IMR-90 (cell line): ENCODE measurements at regions not wholly inside any gene's neighbourhood (a gene's known extent, or its start where the extent isn't known, plus 50 kb on each side); places are given as distances from the start of the nearest gene placed in this dataset.

Experiments
- ATAC-seq: fragments of 200-7000 bp; cut with Tn5 transposase; 2 replicates; pipeline ENCODE4 v1.9.1; 2020; ENCODE audit warnings: low read depth, mild to moderate bottlenecking, moderate library complexity
- BruUV-seq: library from RNA; stranded (reverse); fragments of 400-500 nt; replicated peaks from 2 replicates; lab custom pipeline; 2021; lab: Mats Ljungman, UMichigan
- CTCF ChIA-PET: fragments of 300-600 bp; formaldehyde crosslinking; extraction: SDS; loops from one replicate; lab custom pipeline; 2021; ENCODE audit warnings: antibody characterized with exemption; lab: Yijun Ruan, JAX
- POLR2A ChIA-PET: fragments of 300-600 bp; sonication (Branson Sonifier 250); formaldehyde crosslinking; loops from one replicate; lab custom pipeline; 2022; ENCODE audit warnings: antibody characterized with exemption; ENCODE audit not compliant: unreplicated experiment; lab: Charles Lee
- DNase-seq: peaks from one replicate; pipeline ENCODE4 v3.0.0; 2013
- H2AFZ ChIP-seq: replicated peaks from 2 replicates; pipeline ENCODE3; 2013; ENCODE audit warnings: low read length, mild to moderate bottlenecking; ENCODE audit not compliant: poor library complexity
- H2AK5ac ChIP-seq: 2 replicates; pipeline ENCODE4 v1.6.1; 2013; ENCODE audit warnings: low read depth, low read length, inconsistent platforms
- H2AK9ac ChIP-seq: replicated peaks from 2 replicates; pipeline ENCODE3; 2013; ENCODE audit warnings: mild to moderate bottlenecking, low read depth, low read length, moderate library complexity; ENCODE audit not compliant: poor library complexity
- H2BK120ac ChIP-seq: 2 replicates; pipeline ENCODE4 v1.6.1; 2013; ENCODE audit warnings: low read depth, low read length, inconsistent platforms
- H2BK15ac ChIP-seq: 3 replicates; pipeline ENCODE4 v1.6.1; 2013; ENCODE audit warnings: low read depth, low read length, inconsistent platforms
- H2BK20ac ChIP-seq: 2 replicates; pipeline ENCODE4 v1.6.1; 2013; ENCODE audit warnings: low read depth, mild to moderate bottlenecking, inconsistent platforms, low read length, moderate library complexity
- H2BK5ac ChIP-seq: 2 replicates; pipeline ENCODE4 v1.6.1; 2013; ENCODE audit warnings: mild to moderate bottlenecking, low read depth, low read length, inconsistent platforms; ENCODE audit not compliant: poor library complexity, severe bottlenecking
- H3K14ac ChIP-seq: replicated peaks from 2 replicates; pipeline ENCODE4 v1.6.1; 2013; ENCODE audit warnings: low read depth, low read length, inconsistent platforms
- H3K18ac ChIP-seq: 2 replicates; pipeline ENCODE4 v1.6.1; 2013; ENCODE audit warnings: low read depth, low read length, control low read depth
- H3K23ac ChIP-seq: 2 replicates; pipeline ENCODE4 v1.6.1; 2013; ENCODE audit warnings: low read depth, low read length, inconsistent platforms
- H3K27ac ChIP-seq: 2 replicates; pipeline ENCODE4 v1.5.1; 2013; ENCODE audit warnings: mild to moderate bottlenecking, control low read depth, low read length; ENCODE audit not compliant: insufficient read depth
- H3K27me3 ChIP-seq: 2 replicates; pipeline ENCODE4 v1.6.1; 2013; ENCODE audit warnings: low read length; ENCODE audit not compliant: control insufficient read depth, insufficient read depth
- H3K36me3 ChIP-seq: 2 replicates; pipeline ENCODE4 v1.6.1; 2013; ENCODE audit warnings: low read length, mixed read lengths; ENCODE audit not compliant: control insufficient read depth, insufficient read depth
- H3K4ac ChIP-seq: 2 replicates; pipeline ENCODE4 v1.6.1; 2013; ENCODE audit warnings: low read depth, low read length, inconsistent platforms
- H3K4me1 ChIP-seq: 2 replicates; pipeline ENCODE4 v1.6.1; 2013; ENCODE audit warnings: low read length, mixed read lengths; ENCODE audit not compliant: control insufficient read depth, insufficient read depth
- H3K4me2 ChIP-seq: 2 replicates; pipeline ENCODE4 v1.6.1; 2013; ENCODE audit warnings: low read depth, mild to moderate bottlenecking, control low read depth, low read length, moderate library complexity
- H3K4me3 ChIP-seq: 2 replicates; pipeline ENCODE4 v1.5.1; 2013; ENCODE audit warnings: low read depth, mild to moderate bottlenecking, control low read depth, low read length, moderate library complexity; ENCODE audit not compliant: insufficient read depth
- H3K56ac ChIP-seq: 2 replicates; pipeline ENCODE4 v1.6.1; 2013; ENCODE audit warnings: low read length, inconsistent platforms; ENCODE audit not compliant: insufficient read depth; ENCODE audit errors: extremely low read depth
- H3K79me1 ChIP-seq, 2 experiments: 2 replicates each; pipeline ENCODE4 v1.6.1; 2013; ENCODE audit warnings: low read length in 2 of 2, inconsistent platforms in 1 of 2, low read depth in 1 of 2
- H3K9ac ChIP-seq: 2 replicates; pipeline ENCODE4 v1.6.1; 2013; ENCODE audit warnings: low read depth, low read length, control low read depth
- H3K9me1 ChIP-seq: 2 replicates; pipeline ENCODE4 v1.6.1; 2013; ENCODE audit warnings: low read length, inconsistent platforms; ENCODE audit not compliant: insufficient read depth
- H3K9me3 ChIP-seq: 2 replicates; pipeline ENCODE4 v1.6.1; 2013; ENCODE audit warnings: low read length; ENCODE audit not compliant: control insufficient read depth, insufficient read depth
- H4K20me1 ChIP-seq: 2 replicates; pipeline ENCODE4 v1.6.1; 2013; ENCODE audit warnings: low read length, inconsistent platforms; ENCODE audit not compliant: insufficient read depth
- H4K5ac ChIP-seq: 2 replicates; pipeline ENCODE4 v1.6.1; 2013; ENCODE audit warnings: mild to moderate bottlenecking, low read depth, low read length, control low read depth
- H4K8ac ChIP-seq, 2 experiments: 2 replicates each; pipeline ENCODE4 v1.6.1; 2013; ENCODE audit warnings: low read depth in 2 of 2, low read length in 2 of 2, control low read depth in 1 of 2, inconsistent platforms in 1 of 2
- H4K91ac ChIP-seq: 2 replicates; pipeline ENCODE4 v1.6.1; 2013; ENCODE audit warnings: low read depth, low read length, inconsistent platforms; ENCODE audit not compliant: insufficient read depth
- BHLHE40 ChIP-seq: fragments of 150-350 bp; IDR thresholded peaks from 2 replicates; pipeline ENCODE4 v1.6.1; 2016; ENCODE audit warnings: mild to moderate bottlenecking, low read depth, low read length
- CEBPB ChIP-seq: IDR thresholded peaks from 2 replicates; pipeline ENCODE4 v1.6.1; 2012; ENCODE audit warnings: low read depth, low read length, improper control_type of control experiment
- CHD1 ChIP-seq: IDR thresholded peaks from 2 replicates; pipeline ENCODE4 v1.6.1; 2012; ENCODE audit warnings: low read depth, low read length, improper control_type of control experiment
- ELK1 ChIP-seq: fragments of 150-350 bp; IDR thresholded peaks from 2 replicates; pipeline ENCODE4 v1.6.1; 2016; ENCODE audit warnings: low read depth, mild to moderate bottlenecking, low read length, moderate library complexity, borderline replicate concordance
- FOS ChIP-seq: fragments of 150-350 bp; IDR thresholded peaks from 2 replicates; pipeline ENCODE4 v1.6.1; 2016; ENCODE audit warnings: low read depth, low read length
- MAFK ChIP-seq: IDR thresholded peaks from 2 replicates; pipeline ENCODE4 v1.6.1; 2012; ENCODE audit warnings: low read depth, low read length, improper control_type of control experiment
- MAZ ChIP-seq: IDR thresholded peaks from 2 replicates; pipeline ENCODE4 v1.6.1; 2012; ENCODE audit warnings: low read depth, mild to moderate bottlenecking, low read length, improper control_type of control experiment, moderate library complexity, borderline replicate concordance
- MXI1 ChIP-seq: IDR thresholded peaks from 2 replicates; pipeline ENCODE4 v1.6.1; 2012; ENCODE audit warnings: low read depth, mild to moderate bottlenecking, low read length, moderate library complexity, borderline replicate concordance
- NFE2L2 ChIP-seq: fragments of 150-350 bp; IDR thresholded peaks from 2 replicates; pipeline ENCODE4 v1.6.1; 2016; ENCODE audit warnings: low read depth, mild to moderate bottlenecking, low read length
- POLR2A ChIP-seq: IDR thresholded peaks from 2 replicates; pipeline ENCODE4 v1.6.1; 2012; ENCODE audit warnings: mild to moderate bottlenecking, low read depth, low read length
- RCOR1 ChIP-seq: IDR thresholded peaks from 2 replicates; pipeline ENCODE4 v1.6.1; 2012; ENCODE audit warnings: mild to moderate bottlenecking, low read length, improper control_type of control experiment; ENCODE audit not compliant: insufficient replicate concordance
- RFX5 ChIP-seq: IDR thresholded peaks from 2 replicates; pipeline ENCODE4 v1.8.0; 2012; ENCODE audit warnings: low read depth, mild to moderate bottlenecking, low read length, moderate library complexity
- SMC3 ChIP-seq: fragments of 150-350 bp; IDR thresholded peaks from 2 replicates; pipeline ENCODE4 v1.6.1; 2016; ENCODE audit warnings: low read depth, mild to moderate bottlenecking, antibody characterized with exemption, low read length, moderate library complexity
- USF2 ChIP-seq: fragments of 150-350 bp; IDR thresholded peaks from 2 replicates; pipeline ENCODE4 v1.6.1; 2017; ENCODE audit warnings: mild to moderate bottlenecking, antibody characterized with exemption, low read length, low read depth
- dilution Hi-C: fragments of 300-500 bp; cut with HindIII; formaldehyde crosslinking; loops from one replicate; pipeline ENCODE4 v1.14.3; 2018; ENCODE audit warnings: low sequenced_read_pairs; ENCODE audit not compliant: unreplicated experiment
- in situ Hi-C: fragments of 300-500 bp; cut with MboI; formaldehyde crosslinking; loops from 3 replicates; pipeline ENCODE4 v1.14.3; 2019; ENCODE audit warnings: low sequenced_read_pairs, inconsistent platforms, mixed read lengths
- intact Hi-C: fragments of 100-400 bp; cut with micrococcal nuclease; formaldehyde crosslinking; loops from 2 replicates; pipeline ENCODE4 v1.10.0; 2022

- H3K27me3 ChIP-seq = no peaks in the 10 kb centered on the region
- dilution Hi-C loops (no loop called here), intact Hi-C loops (no loop called here), in situ Hi-C loops (no loop called here)
- no peaks in the 10 kb centered on the region for H3K9me1 ChIP-seq
- H2BK20ac ChIP-seq = no peak overlapping the region
- ATAC-seq = no peak
- H2BK120ac ChIP-seq = no peak overlapping the region
- H3K27ac ChIP-seq = no peak overlapping the region
- H3K9ac ChIP-seq = no peak overlapping the region
- no peak overlapping the region for H2AK9ac ChIP-seq
- no peaks in the 10 kb centered on the region for H3K36me3 ChIP-seq
- H2AK5ac ChIP-seq = no peak overlapping the region
- no peaks in the 10 kb centered on the region for H4K20me1 ChIP-seq
- H2BK5ac ChIP-seq = no peak overlapping the region
- POLR2A ChIA-PET = no interaction called here
- no peak overlapping the region for H3K14ac ChIP-seq
- H4K91ac ChIP-seq = no peak overlapping the region
- no peak for DNase-seq
- H3K4me2 ChIP-seq = no peak overlapping the region
- H3K79me1 ChIP-seq = no peaks in the 10 kb centered on the region
- no peak overlapping the region for H4K5ac ChIP-seq
- CTCF ChIA-PET = no interaction called here
- peaks cover 3% of the 10 kb centered on the region; the same call in 1 of the 2 replicates for H3K9me3 ChIP-seq
- no peak overlapping the region for H3K4me3 ChIP-seq
- no peak overlapping the region for H3K4ac ChIP-seq
- BruUV-seq = no TSS peak
- no peak overlapping the region for H4K8ac ChIP-seq
- no peak overlapping the region for H3K23ac ChIP-seq
- no peaks in the 10 kb centered on the region for H3K4me1 ChIP-seq
- no peak overlapping the region for H3K18ac ChIP-seq
- no peak overlapping the region for H3K56ac ChIP-seq
- no peak overlapping the region for H2BK15ac ChIP-seq
- no peak for TF ChIP-seq MAZ
- no peak for TF ChIP-seq MAFK
- TF ChIP-seq USF2 = no peak
- no peak for TF ChIP-seq ELK1
- TF ChIP-seq CEBPB = no peak
- TF ChIP-seq MXI1 = no peak
- TF ChIP-seq RFX5 = no peak
- TF ChIP-seq CHD1 = no peak
- no peak for TF ChIP-seq BHLHE40
- no peak for TF ChIP-seq RCOR1
- no peak for TF ChIP-seq POLR2A
- TF ChIP-seq SMC3 = no peak
- TF ChIP-seq NFE2L2 = no peak
- no peak for TF ChIP-seq FOS
- no peak overlapping the region for H2AFZ ChIP-seq
These were observed 1083.6 kb upstream of the LRFN5 start for GRCh38 chr14:40523123-40523522.
